ENCODE measurements at regions not wholly inside any gene's neighbourhood (a gene's known extent, or its start where the extent isn't known, plus 50 kb on each side); places are given as distances from the start of the nearest gene placed in this dataset.

DNA sequence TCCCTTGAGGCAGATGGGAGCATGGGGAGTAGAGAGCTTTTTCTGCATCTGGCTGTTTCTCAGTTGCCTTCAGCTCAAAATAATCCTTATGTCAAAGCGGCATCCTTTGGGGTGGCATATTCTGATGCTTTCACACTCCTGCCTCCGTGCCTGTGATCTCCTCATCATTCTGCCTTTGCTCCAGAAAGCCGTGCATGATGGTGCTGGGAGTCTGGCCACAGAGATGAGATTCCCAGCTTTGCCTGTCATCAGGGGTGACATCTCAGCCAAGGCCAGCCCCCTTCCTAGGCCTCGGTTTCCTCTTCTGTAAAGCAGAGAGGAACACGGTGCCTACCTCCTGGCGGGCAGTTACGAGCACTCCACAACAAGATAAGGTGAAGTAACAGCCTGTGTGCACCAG is 96.3 kb upstream of the ALDH1A3 start:
- TF ChIP-seq, protein P1, sequence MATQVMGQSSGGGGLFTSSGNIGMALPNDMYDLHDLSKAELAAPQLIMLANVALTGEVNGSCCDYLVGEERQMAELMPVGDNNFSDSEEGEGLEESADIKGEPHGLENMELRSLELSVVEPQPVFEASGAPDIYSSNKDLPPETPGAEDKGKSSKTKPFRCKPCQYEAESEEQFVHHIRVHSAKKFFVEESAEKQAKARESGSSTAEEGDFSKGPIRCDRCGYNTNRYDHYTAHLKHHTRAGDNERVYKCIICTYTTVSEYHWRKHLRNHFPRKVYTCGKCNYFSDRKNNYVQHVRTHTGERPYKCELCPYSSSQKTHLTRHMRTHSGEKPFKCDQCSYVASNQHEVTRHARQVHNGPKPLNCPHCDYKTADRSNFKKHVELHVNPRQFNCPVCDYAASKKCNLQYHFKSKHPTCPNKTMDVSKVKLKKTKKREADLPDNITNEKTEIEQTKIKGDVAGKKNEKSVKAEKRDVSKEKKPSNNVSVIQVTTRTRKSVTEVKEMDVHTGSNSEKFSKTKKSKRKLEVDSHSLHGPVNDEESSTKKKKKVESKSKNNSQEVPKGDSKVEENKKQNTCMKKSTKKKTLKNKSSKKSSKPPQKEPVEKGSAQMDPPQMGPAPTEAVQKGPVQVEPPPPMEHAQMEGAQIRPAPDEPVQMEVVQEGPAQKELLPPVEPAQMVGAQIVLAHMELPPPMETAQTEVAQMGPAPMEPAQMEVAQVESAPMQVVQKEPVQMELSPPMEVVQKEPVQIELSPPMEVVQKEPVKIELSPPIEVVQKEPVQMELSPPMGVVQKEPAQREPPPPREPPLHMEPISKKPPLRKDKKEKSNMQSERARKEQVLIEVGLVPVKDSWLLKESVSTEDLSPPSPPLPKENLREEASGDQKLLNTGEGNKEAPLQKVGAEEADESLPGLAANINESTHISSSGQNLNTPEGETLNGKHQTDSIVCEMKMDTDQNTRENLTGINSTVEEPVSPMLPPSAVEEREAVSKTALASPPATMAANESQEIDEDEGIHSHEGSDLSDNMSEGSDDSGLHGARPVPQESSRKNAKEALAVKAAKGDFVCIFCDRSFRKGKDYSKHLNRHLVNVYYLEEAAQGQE (IDR thresholded peaks at IDR 0.05) = no peak
- TF ChIP-seq GABPA (IDR thresholded peaks at IDR 0.05 in 1 of 2, conservative IDR thresholded peaks at IDR 0.05 in 1 of 2) (no peak), RXRA (IDR thresholded peaks at IDR 0.05) (no peak), FOXA2 (IDR thresholded peaks at IDR 0.05) (no peak), YY1 (IDR thresholded peaks at IDR 0.05) (no peak), FOXA1 (IDR thresholded peaks at IDR 0.05) (no peak), EGR1 (IDR thresholded peaks at IDR 0.05; ENCODE audit: low read depth in 2 of 2) (no peak), ZBTB33 (IDR thresholded peaks at IDR 0.05) (no peak)
- TF ChIP-seq, protein P2, sequence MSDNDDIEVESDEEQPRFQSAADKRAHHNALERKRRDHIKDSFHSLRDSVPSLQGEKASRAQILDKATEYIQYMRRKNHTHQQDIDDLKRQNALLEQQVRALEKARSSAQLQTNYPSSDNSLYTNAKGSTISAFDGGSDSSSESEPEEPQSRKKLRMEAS (IDR thresholded peaks at IDR 0.05) = no peak
- Histone ChIP-seq H3K9me3 (ENCODE audit: control insufficient read depth in 4 of 4, low read length in 3 of 4) (no peaks in the 10 kb centered on the region), H3K36me3 (ENCODE audit: control insufficient read depth in 4 of 4, insufficient read depth in 3 of 4, low read depth in 1 of 4, low read length in 3 of 4) (no peaks in the 10 kb centered on the region), H3K4me1 (ENCODE audit: control insufficient read depth in 4 of 4, insufficient read depth in 4 of 4, low read length in 3 of 4) (no peaks in the 10 kb centered on the region), H3K27me3 (ENCODE audit: control insufficient read depth in 4 of 4, insufficient read depth in 4 of 4, low read length in 3 of 4) (peaks cover 0 to 4% (median 2%) of the 10 kb centered on the region in 4 donors), H3K4me3 (ENCODE audit: low read depth in 1 of 3, low read length in 3 of 3) (no peak overlapping the region), H3K9ac (ENCODE audit: low read depth in 1 of 2, low read length in 2 of 2) (no peak overlapping the region), H3K27ac (ENCODE audit: low read depth in 1 of 2, low read length in 2 of 2) (no peak overlapping the region)
- peak; percentile 9 for DNase-seq (ENCODE audit: low spot score)
- 86% methylated on average over 7 of the region's 7 CpGs for WGBS

DNA sequence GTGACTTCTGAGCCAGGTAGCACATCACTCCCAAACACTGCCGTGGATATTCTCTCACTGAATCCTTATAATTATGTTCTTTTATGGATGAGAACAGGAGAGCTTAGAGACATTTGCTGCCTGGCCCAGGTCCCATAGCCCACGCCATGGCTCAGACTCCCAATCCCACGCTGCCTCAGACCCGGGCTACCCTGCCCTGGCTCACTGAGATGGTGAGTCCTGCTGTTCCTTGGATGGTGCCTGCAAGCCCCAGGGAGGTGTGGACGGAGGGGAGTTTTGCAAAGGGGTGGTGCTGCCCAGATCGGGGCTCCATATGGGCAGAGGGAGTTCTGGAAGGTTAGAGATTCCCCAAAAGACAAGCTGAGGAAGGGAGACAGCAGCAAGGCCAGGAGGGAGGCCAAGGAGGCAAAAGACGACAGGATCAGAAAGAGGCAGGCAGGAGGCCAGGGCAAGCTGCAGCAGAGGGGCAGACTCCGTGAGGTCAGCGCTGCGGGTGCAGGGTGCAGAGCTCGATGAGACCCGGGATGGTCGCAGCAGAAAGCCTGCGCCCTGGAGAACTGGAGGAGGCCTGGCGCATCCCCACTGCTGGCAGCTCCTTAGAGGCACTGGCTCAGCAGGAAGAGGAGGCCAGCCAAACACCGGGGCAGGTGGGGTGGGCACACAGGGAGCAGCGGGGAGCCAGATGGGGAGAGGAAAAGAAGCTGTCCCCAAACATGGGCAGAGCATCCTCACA is 95.7 kb upstream of the ALDH1A3 start:
- Histone ChIP-seq H3K27me3 (ENCODE audit: control insufficient read depth in 4 of 4, insufficient read depth in 4 of 4, low read length in 3 of 4) (peaks cover 0 to 4% (median 2%) of the 10 kb centered on the region in 4 donors), H3K4me3 (ENCODE audit: low read depth in 1 of 3, low read length in 3 of 3) (no peak overlapping the region), H3K4me1 (ENCODE audit: control insufficient read depth in 4 of 4, insufficient read depth in 4 of 4, low read length in 3 of 4) (no peaks in the 10 kb centered on the region), H3K27ac (ENCODE audit: low read depth in 1 of 2, low read length in 2 of 2) (no peak overlapping the region), H3K36me3 (ENCODE audit: control insufficient read depth in 4 of 4, insufficient read depth in 3 of 4, low read depth in 1 of 4, low read length in 3 of 4) (no peaks in the 10 kb centered on the region), H3K9me3 (ENCODE audit: control insufficient read depth in 4 of 4, low read length in 3 of 4) (no peaks in the 10 kb centered on the region), H3K9ac (ENCODE audit: low read depth in 1 of 2, low read length in 2 of 2) (no peak overlapping the region)
- peak; percentile 29 for DNase-seq (ENCODE audit: low spot score)
- 82% methylated on average over 17 of the region's 17 CpGs for WGBS
- no peak for TF ChIP-seq JUND (IDR thresholded peaks at IDR 0.05)
- TF ChIP-seq YY1 (IDR thresholded peaks at IDR 0.05) = no peak
- TF ChIP-seq ZBTB33 (IDR thresholded peaks at IDR 0.05) = no peak

Data from liver (tissue), 7 donors.